WERI-Rb-1 (cell line): ENCODE measurements at regions not wholly inside any gene's neighbourhood (a gene's known extent, or its start where the extent isn't known, plus 50 kb on each side); places are given as distances from the start of the nearest gene placed in this dataset.

Source experiments
- DNase-seq: peaks from one replicate; pipeline ENCODE4 v3.0.0-alpha.2; 2020
- H3K27ac ChIP-seq: fragments of 250-450 bp; sonication (Bioruptor Pico); 2 replicates; pipeline ENCODE4 v1.5.1; 2020; ENCODE audit warnings: mild to moderate bottlenecking, moderate library complexity
- H3K27me3 ChIP-seq: fragments of 250-450 bp; sonication (Bioruptor Pico); 2 replicates; pipeline ENCODE4 v1.5.1; 2021; ENCODE audit warnings: mild to moderate bottlenecking, low read depth, moderate library complexity; ENCODE audit not compliant: insufficient read depth, severe bottlenecking
- H3K36me3 ChIP-seq: fragments of 250-450 bp; sonication (Bioruptor Pico); 2 replicates; pipeline ENCODE4 v1.5.1; 2020; ENCODE audit warnings: mild to moderate bottlenecking, moderate library complexity
- H3K4me3 ChIP-seq: 2 replicates; pipeline ENCODE4 v1.5.1; 2011; ENCODE audit warnings: low read depth, mild to moderate bottlenecking, control low read depth, low read length
- H3K9me3 ChIP-seq: fragments of 250-450 bp; sonication (Bioruptor Pico); 2 replicates; pipeline ENCODE4 v1.5.1; 2021; ENCODE audit warnings: mild to moderate bottlenecking, moderate library complexity; ENCODE audit not compliant: severe bottlenecking
- TF ChIP-seq, protein P1 (sequence below): IDR thresholded peaks from 2 replicates; pipeline ENCODE4 v1.5.1; 2011; ENCODE audit warnings: low read depth, mild to moderate bottlenecking, control low read depth, inconsistent platforms, low read length

DNA sequence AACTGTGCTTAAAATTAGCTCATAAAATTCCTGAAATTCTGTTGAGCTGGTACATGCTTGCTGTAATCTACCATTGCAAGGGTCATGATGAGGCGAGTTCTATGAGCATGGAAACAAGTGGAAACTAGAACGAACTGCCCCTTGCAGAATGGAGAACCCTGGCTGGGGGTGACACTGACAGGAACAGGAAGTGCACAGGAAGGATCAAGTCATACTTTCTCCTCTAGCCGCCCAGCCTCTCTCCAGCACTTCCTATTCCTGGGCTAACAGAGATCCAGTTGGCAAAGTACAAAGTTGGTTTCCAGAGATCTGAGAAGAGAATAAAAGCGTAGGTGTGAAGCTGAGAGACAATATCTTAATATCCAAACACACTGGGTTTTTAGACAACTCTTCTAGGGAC is 414.2 kb upstream of the PODXL start:
- no peak for DNase-seq
- Histone ChIP-seq H3K27me3 (no peaks in the 10 kb centered on the region), H3K9me3 (no peaks in the 10 kb centered on the region), H3K4me3 (no peak overlapping the region), H3K27ac (no peak overlapping the region), H3K36me3 (no peaks in the 10 kb centered on the region)
- TF ChIP-seq, protein P1, sequence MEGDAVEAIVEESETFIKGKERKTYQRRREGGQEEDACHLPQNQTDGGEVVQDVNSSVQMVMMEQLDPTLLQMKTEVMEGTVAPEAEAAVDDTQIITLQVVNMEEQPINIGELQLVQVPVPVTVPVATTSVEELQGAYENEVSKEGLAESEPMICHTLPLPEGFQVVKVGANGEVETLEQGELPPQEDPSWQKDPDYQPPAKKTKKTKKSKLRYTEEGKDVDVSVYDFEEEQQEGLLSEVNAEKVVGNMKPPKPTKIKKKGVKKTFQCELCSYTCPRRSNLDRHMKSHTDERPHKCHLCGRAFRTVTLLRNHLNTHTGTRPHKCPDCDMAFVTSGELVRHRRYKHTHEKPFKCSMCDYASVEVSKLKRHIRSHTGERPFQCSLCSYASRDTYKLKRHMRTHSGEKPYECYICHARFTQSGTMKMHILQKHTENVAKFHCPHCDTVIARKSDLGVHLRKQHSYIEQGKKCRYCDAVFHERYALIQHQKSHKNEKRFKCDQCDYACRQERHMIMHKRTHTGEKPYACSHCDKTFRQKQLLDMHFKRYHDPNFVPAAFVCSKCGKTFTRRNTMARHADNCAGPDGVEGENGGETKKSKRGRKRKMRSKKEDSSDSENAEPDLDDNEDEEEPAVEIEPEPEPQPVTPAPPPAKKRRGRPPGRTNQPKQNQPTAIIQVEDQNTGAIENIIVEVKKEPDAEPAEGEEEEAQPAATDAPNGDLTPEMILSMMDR, result no peak

DNA sequence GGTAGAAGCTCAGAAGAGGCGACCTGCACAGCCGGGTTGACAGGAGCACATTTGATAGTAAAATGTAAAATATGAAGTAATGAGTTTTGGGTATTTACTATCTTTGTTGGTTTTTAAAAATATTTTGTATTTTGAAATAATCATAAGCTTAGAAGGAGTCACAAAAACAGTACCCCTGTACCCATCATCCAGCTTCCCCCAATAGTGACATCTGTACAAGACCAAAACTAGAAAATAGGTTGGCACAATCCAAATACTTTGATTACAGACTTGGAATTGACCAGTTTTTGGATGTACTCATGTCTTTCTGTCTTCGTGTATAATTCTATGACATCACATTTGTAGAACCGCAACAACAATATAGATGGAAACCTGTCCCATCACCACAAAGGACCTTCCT is 413.1 kb upstream of the PODXL start:
- no peaks in the 10 kb centered on the region for H3K27me3 ChIP-seq
- no peak for DNase-seq

DNA sequence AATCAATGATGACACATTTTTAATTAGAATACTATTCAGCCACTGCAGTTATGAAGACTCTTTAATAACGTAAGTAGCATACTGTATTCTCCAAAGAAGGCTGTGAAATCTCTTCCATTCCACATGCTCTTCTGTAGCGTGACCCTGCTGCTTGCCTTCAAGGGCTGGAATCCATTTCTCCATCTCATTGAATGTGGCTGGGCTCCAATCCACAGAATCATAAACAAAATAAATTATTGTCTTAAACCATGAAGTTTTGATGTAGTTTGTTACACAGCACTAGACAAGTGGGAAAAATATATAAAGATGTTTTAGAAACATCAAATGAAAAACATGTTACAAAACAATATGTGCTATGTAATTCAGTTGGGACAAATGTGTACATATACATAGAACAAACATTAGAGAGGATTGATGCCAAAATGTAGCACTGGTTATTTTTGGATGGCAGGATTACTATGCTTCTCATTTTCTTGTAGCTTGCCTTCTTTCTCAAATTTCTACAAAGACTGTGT is 410.8 kb upstream of the PODXL start:
- Histone ChIP-seq H3K4me3 (no peak overlapping the region), H3K27me3 (no peaks in the 10 kb centered on the region), H3K9me3 (no peaks in the 10 kb centered on the region), H3K36me3 (no peaks in the 10 kb centered on the region), H3K27ac (no peak overlapping the region)
- TF ChIP-seq, protein P1, result no peak
- no peak for DNase-seq

More for the DNA sequence above, 413.1 kb upstream of the PODXL start:
- no peak overlapping the region for H3K27ac ChIP-seq
- TF ChIP-seq, protein P1, result no peak
- no peaks in the 10 kb centered on the region for H3K36me3 ChIP-seq
- no peaks in the 10 kb centered on the region for H3K9me3 ChIP-seq
- H3K4me3 ChIP-seq, result no peak overlapping the region

DNA sequence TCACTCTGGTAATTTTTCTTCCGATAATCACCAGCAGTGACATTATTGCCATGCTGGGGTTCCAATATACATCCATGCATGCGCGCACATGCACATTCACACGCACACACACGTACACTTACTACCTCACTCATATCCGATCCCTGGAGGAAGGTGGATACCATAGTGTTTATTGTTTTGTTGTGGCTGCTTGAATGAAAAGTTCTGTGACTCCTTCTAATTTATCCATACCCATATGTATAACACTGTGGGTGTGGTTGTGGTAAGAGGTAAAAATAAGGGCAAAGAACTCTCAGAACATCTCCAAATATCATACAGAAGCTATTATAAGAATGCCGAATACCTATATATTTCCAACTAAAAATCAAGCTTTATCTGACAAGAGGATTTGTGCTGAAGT is 407.8 kb upstream of the PODXL start:
- Histone ChIP-seq H3K27me3 (no peaks in the 10 kb centered on the region), H3K9me3 (no peaks in the 10 kb centered on the region), H3K27ac (no peak overlapping the region), H3K4me3 (no peak overlapping the region), H3K36me3 (no peaks in the 10 kb centered on the region)
- DNase-seq, result no peak
- TF ChIP-seq, protein P1, result no peak

DNA sequence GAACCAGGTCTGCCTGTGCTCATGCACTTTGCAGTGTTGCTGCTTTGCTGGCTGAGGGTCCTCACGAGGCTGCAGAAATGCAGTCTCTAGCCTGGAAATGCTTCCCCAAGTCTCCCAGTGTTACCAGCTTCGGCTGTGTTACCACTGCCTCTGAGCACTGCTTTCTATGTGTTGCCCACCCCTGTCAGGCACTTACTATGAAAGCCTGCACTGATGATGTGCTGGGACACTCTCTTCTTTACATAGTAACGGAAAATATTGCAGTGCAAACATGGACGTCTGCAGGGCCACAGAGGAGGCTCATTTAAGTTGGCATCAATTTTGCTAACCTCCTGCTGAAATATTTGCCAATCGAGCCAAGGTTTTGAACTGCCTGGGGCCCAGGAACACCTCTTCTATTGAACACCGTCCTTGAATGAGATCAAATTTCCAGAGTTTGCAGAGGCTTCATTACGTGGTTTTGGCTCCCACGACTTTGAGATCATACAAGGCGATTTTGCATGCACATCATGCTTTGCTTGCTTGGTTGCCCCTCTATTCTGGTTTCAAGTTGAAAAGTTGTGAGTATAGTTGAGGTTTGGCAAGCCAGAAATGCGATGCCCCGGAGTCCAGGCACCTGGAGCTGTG is 404.7 kb upstream of the PODXL start:
- Histone ChIP-seq H3K27me3 (no peaks in the 10 kb centered on the region), H3K9me3 (no peaks in the 10 kb centered on the region), H3K27ac (no peak overlapping the region), H3K36me3 (no peaks in the 10 kb centered on the region), H3K4me3 (no peak overlapping the region)
- no peak for DNase-seq
- TF ChIP-seq, protein P1, result no peak
